SK-MEL-5 (cell line): ENCODE measurements at regions not wholly inside any gene's neighbourhood (a gene's known extent, or its start where the extent isn't known, plus 50 kb on each side); places are given as distances from the start of the nearest gene placed in this dataset.

ENCODE experiments used
- DNase-seq: peaks from one replicate; pipeline ENCODE4 v3.0.0-alpha.2; 2016; ENCODE audit warnings: low read depth, low spot score
- in situ Hi-C: cut with HindIII; loops from 2 replicates; pipeline ENCODE4 v1.10.0; 2016; ENCODE audit warnings: low sequenced_read_pairs, high pct_unique_total_duplicates, low pct_unique_long_range_greater_than_20kb

DNA sequence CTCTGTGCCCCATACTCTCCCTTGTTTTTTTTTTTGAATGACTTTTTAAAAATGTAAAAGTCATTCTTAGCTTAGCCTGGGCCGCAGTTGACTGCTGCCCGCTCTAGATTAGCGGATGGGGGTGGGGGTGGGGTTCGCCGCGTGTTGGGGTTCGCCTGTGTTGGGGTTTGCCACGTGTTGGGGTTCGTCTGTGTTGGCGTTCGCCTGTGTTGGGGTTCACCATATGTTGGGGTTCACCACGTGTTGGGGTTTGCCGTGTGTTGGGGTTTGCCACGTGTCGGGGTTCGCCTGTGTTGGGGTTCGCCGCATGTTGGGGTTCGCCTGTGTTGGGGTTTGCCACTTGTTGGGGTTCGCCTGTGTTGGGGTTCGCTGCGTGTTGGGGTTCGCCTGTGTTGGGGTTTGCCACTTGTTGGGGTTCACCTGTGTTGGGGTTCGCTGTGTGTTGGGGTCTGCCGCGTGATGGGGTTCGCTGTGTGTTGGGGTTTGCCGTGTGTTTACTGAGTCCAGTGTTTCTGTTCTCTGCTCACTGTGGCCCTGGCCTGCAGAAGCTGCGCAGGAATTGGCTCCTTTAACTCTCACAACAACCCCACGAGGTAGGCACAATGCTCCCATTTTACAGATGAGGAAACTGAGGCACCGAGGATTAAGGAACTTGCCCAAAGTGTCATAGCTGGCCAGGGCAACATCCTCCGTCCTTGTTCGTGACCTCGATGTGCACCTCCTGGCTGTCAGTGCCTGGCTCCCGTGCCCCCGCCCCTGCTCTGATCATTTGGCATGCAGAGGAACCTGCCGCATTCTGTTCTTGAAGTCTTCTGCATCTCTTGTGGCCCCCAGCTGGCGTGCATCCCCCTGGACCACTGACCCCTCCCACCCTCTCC, 96.6 kb upstream of the CIBAR2 start:
- in situ Hi-C loops: no loop called here
- no peak for DNase-seq

DNA sequence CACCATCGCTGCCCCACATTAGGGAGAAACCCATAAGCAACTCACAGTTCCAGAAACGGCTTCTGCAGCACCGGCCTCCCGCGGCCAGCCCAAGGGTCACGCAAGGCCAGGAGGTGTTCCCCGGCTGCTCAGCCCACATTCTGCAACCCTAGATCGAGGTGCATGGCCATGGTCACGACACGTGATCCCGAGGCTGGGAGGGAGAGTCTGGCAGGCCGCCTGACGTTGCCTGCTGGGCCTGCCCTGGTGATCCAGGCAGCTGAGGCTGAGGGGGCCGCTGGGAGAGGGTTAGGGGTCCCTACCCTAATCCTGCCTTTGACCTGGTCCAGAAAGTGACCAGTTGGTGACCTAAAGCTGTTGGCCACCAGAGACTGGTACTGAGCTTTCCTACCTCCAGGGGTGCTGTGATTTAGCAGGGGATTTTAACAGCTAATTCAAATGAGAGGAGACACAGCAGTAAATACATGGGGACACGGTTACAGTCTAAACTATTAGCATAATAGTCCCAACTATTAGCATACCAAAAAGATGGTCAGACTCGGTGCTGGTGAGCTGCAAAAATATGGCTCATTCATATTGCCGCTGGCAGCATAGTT, 97.4 kb upstream of the CIBAR2 start:
- DNase-seq: no peak
- in situ Hi-C loops: no loop called here

DNA sequence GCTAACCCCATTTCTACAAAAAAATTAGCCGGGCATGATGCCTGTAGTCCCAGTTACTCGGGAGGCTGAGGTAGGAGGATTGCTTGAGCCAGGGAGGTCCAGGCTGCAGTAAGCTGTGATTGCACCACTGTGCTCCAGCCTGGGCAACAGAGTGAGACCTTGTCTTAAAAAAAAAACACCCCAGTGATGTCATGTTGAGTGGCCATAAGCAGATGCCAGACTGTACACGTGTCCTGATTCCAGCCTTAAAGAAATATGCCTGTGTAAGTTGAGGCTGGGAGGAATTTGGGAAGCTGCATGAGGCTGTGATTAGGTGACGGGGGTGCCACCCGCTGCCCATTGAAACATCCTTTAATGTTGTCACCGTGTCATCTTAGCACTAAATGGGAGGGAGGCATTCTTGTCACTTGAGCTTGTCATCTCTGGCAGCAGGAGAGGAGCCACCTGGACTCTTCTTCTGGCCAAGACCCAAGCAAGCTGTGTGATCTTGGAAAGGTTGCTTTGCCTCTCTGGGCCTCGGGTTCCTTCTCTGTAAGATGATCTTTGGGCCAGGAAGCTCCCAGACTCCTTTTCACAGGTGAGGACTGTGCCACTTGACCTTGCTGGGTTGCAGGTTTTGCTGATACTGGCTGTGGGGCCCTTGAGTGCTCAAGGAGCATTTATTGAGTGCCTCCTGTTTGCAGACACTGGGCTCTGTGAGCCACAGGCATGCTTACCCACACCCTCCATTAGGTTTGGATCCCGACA, 98.3 kb upstream of the CIBAR2 start:
- in situ Hi-C loops: no loop called here
- no peak for DNase-seq

DNA sequence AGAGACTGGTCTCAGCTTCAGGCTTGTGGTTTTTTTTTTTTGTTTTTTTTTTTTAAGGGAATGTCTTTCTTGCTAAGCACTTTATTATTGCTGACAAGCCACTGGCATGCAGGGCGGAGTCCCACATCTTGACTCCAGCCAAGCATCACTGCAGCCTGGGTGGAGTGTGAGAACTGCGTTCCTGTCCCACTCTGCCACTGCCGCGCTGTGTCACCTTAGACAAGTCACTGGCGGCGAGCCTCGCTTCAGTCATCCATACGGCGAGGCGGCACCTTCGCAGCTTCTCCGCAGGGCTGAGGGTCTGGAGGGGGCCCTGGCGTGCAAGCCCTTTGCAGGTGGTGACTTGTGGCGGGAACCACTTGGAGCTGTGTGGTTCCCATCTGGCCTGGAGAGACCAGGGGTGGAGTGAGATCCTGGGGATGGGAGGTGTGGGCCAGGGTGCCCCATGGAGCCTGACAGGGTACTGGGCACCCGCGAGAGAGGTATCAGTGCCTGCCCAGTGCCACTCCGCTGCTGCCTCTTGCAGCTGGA, 99.1 kb upstream of the CIBAR2 start:
- no peak for DNase-seq
- in situ Hi-C loops: no loop called here

DNA sequence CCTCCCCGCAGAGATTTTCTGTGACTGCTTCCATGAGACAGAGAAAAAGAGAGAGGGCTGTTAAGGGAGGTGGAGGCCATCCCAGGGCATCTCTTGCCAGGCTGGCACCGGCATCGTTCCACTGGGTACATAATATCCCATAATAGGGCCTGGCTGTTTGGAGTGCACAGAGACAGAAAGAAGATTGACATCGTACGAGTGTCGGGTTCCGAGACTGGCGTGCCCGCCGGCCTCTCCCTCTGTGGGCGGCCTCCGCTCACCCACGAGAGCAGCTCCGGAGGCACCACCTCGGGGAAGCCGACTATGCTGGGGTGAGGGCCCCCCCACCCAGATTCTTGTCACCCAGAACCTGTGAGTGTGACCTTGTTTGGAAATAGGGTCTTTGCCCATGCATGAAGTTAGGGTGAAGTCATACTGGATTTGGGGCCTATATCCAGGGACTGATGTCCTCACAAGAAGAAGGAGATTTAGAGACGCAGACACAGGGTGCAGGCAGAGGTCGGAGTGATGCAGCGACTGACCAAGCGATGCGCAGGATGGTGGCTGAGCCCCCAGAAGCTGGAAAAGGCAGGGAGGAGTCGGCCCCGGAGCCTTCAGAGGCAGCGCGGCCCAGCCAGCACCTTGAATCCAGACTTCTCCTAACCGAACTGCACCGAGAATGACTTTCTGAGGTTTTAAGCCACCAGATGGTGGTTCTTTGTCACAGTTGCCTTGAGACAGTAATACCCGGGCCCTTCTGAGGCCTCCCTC, 101.8 kb upstream of the CIBAR2 start:
- in situ Hi-C loops: no loop called here
- no peak for DNase-seq

DNA sequence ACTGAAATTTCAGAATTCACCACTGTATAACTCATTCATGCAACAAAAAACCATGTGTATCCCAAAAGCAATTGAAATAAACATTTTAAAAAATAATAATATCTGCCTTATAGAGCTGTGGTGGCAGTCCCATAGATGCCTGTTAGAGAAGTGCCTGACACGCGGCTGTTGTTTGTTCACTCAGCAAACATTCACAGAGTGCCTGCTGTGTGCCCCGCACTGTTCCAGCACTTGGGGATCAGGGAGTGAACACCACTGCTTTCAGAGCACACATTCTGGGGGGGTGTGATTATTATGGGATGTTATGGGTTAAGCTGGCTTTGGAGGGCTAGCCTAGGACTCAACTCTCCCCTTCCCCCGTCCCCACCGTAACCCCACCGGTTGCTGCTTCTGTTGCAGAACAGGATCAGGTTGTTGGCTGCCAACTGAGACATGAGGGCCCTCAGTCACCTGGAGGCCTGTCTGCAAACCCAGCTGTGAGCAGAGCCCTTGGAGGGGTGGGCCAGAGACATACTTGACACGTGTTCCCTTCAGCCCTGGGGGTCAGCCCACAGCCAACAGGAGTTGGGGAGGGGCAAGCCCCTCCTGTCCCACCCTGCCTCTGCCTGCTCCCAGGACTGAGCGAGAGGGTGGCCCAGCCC, 103.3 kb upstream of the CIBAR2 start:
- in situ Hi-C loops: no loop called here
- DNase-seq: no peak

DNA sequence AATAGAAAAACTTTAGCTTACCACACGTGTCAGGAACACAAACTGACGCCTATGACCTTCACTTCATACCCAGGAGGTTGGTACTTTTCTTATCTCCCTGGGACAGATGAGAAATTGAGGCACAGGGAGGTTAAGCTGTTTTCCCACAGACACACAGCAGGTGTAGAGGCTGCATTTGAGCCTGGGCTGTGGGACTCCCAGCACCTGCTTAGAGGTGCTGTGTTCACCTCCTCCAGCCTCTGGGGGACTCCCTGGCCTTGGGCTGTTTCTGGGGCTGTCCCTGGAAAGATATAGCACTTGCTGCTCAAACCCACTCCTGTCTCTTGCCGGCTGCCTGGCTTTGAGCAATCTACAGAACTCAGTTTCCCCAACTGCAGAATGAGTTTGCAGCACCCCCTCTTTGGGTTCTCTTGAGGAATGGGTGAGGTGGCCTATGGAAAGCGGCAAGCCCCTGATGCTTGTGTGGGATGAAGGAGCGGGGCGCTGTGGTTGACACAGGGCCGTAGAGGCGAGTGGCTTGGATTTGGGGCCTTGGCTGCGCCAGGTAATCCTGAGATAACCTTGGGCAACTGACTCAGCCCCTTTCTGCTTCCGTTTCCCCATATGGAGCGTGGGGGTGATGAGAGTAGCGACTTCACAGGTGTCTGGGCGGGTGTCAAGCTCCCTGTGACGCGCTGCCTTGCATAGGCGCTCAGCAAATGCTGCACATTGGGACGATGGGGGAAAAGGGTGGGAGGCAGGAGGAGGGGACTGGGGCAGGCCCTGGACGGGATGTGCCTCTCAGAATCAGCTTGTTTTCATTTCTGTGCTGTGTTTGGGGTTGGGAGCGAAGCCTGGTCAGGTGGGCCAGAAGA, 104.5 kb upstream of the CIBAR2 start:
- no peak for DNase-seq
- in situ Hi-C loops: no loop called here

DNA sequence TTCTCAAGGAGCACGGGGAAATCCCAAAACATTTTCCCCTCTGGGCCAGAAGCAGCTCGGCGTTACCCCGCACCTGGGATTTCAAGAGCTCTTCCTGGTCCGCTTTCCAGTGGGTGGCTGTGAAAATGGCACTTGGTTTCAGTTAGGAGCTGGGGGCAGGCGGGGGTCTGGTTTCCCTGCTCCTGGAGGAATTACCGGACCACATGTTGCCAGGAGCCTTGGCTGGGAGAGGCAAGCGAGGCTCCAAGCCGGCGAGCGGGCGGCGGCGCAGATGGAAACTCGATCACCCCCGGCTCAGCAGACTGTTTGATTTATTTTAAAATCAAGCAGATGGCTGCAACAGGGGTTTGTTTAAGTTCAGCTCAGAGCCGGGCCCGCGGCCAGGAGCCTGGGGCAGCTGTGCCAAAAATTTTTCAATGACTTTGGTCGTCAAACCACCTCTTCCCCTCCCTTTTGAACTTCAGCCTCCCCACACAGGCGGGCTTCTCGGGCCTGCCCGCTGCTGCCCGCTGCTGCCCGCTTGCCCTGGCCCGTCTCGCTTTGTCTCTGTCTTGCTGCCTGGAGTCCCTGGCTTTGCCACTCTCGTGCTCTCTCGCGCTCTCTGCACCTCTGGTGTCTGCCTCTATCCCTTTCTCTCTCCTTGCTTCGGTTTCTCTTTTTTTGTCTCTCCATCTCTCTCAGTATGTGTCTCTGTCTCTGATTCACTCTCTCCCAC, 108.0 kb upstream of the CIBAR2 start:
- no peak for DNase-seq
- in situ Hi-C loops: no loop called here

DNA sequence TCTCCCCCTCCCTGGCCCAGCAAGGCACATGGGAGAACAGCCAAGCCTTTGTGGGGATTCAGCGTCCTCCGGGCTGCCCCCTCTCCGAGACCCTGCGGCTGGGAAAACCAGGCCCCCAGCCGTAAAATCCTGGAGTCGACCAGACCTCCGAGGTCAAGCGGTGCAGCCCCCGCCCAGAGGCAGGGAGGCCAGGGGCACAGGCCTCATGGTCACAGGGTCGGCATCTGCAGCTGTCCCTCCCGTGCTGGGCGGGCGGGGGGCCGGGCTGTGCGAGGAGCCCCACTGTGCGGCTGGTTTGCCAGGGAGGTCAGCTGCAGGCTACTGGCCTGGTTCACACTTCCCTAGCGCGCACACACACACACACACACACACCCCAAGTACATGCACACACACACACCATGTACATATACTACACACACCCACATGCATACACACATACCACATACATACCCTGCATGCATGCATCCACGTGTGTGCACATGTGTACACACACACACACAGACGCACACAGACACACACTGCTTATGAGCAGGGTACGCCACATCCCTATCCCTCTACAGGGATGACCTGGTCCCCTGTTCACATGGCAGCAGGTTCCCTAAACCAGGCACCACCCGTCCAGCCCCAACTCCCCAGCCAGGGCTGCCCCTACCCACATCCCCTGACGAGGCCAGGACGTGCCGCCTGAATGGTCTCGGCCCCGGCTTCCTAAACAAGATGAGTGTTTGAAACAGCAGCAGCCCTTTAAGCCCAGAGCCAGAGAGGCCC, 108.9 kb upstream of the CIBAR2 start:
- DNase-seq: no peak

DNA sequence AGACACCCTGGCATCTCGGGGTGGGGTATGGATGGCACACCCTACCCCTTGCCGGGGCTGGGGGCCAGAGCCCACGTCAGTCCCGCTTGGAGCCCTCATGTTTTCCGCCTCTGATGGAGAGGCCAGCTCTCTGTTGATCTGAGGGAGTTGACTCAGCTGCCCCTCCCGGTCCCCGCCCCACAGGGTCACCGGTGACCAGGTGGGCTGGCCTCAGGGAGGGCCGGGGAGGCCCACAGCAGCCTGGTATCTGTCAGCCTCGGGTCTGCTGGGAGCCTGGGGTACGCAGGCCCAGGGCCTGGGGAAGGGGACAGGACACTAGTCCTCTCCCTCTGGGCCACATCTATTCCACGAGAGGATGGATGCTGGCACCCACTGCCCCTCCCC, 109.5 kb upstream of the CIBAR2 start:
- DNase-seq: no peak
- in situ Hi-C loops: no loop called here

More for the DNA sequence above, 108.9 kb upstream of the CIBAR2 start:
- in situ Hi-C loops: no loop called here

DNA sequence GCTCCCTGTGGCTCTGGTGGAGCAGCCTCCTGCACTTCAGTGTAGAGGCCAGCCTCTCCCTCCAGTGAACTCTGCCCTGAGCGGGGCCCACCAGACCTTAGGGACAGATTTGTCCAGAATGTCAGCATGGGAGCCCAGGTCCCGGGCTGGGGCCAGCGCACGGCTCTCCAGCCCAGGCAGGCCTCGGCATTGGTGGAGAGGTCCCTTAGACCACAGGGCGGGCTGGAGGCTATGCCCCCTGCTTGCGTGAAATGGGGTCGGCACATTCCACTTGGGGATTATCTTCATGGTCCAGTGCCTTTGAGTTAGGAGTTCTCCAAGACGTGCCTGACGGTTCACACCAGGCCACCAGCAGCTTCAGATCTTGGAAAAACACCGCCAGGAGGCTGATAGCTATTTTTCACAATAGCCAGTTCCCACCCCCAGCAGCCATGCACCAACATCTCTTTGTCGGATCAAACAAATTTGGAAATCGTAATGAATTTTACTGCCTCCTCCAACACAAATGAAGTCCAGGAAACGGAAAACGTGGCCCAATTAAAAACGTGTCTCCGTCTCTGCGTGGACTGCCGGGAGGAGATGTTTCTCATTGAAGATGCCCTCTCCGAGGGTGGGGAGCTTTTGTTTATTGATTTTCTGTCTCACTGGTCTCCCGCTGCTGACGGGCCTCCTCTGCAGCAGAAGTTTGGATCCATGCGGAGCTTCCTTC, 110.0 kb upstream of the CIBAR2 start:
- in situ Hi-C loops: no loop called here
- no peak for DNase-seq

DNA sequence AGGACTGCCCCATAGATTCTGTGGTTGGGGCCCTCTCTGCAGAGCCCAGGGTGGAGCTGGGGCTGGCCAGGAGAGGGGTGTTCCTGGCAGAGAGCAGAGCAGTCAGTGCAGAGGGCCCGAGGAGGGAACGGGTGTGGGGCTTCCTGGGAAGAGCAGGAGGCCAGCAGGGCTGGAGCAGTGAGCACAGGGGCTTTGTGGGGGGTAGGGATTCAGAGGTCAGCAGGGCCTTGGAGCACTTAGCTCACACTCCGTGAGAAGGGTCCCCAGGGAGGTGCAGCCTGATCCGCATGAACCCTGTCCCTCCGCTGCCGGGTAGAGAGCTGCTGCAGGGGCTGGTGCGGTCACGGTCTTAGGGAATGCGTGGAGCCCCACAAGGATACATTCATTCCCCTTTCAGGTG, 113.0 kb upstream of the CIBAR2 start:
- no peak for DNase-seq
- in situ Hi-C loops: no loop called here

DNA sequence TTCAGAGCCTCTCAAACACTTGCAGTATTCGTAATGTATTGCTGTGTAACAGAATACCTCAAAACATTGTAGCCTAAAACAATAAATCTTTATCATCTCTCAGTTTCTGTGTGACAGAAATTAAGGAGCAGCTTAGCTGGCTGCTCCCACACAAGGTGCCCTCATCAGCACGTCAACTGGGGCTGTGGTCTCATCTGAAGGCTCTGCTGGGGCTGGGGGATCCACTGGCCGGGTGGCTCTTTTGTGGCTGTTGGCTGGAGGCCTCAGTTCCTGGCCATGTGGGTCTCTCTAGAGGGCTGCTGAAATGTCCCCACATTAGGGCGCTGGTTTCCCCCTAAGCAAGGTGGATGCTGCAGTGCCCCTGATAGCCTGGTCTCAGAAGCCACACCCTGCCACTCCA, 113.4 kb upstream of the CIBAR2 start:
- in situ Hi-C loops: no loop called here
- no peak for DNase-seq

DNA sequence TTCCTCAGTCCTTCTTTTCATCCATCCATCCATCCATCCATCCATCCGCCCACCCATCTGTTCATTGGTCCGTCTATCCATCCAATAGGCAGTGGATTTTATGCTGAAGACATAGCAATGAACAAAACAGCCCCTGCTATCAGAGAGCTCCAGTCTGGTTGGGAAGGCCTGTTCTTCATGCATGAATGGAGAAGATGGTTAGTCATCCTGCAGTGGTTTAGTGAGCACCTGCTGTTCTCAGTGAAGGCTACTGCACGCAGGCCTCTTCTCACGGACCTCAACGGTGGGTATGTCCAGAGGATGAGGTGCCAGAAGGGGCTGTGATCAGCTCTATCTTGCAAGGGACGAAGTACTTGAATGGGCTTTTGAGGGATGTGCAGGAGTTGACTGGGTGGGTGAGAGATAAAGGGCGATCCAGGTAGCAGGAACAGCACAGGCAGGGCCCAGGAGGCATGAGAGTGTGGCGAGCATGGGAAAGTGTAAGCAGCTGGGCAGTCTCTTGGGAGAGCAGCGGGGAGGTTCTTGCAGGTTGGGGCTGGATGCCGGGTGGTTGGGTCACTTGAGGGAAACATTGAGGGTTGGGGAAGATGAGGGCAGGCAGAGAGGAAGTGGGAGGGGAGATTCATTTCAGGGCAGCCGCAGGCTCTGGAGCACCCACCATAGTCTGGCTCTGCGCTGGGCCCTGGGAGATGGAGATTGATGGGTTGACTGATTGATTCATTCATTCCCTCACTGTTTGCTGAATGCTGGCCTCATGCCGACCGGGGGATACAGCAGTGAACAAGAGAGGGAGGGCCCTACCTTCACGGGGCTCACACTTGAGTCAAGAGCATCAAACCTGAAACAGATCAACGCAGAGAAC, 115.0 kb upstream of the CIBAR2 start:
- no peak for DNase-seq
- in situ Hi-C loops: no loop called here
